Astrocyte (in vitro differentiated cells and primary cell): ENCODE measurements at regions not wholly inside any gene's neighbourhood (a gene's known extent, or its start where the extent isn't known, plus 50 kb on each side); places are given as distances from the start of the nearest gene placed in this dataset.

Experiments used
- CTCF ChIP-seq: IDR thresholded peaks from 2 replicates; pipeline ENCODE4 v1.5.1; 2011; ENCODE audit warnings: low read depth, mild to moderate bottlenecking, inconsistent platforms, low read length, moderate library complexity; ENCODE audit not compliant: insufficient read depth
- EZH2 ChIP-seq: IDR thresholded peaks from 2 replicates; pipeline ENCODE4 v1.6.1; 2012; ENCODE audit warnings: mild to moderate bottlenecking, low read length, inconsistent platforms; ENCODE audit not compliant: insufficient read depth

- TF ChIP-seq CTCF (no peak), EZH2 (no peak)
These were observed 139.7 kb downstream of the CD47 start for GRCh38 chr3:107951126-107951525.
